Testis (tissue), 2 donors: ENCODE measurements at regions not wholly inside any gene's neighbourhood (a gene's known extent, or its start where the extent isn't known, plus 50 kb on each side); places are given as distances from the start of the nearest gene placed in this dataset.

Experiments used
- DNase-seq: peaks from one replicate; pipeline ENCODE4 v3.0.0-alpha.2; 2019
- H3K27ac ChIP-seq, 2 donors: fragments of 200-600 bp; sonication (generic); one replicate each; pipeline ENCODE4 v1.5.1; 2019
- H3K27me3 ChIP-seq: fragments of 200-600 bp; sonication (generic); one replicate; pipeline ENCODE4 v1.5.1; 2019
- H3K36me3 ChIP-seq: fragments of 200-600 bp; sonication (generic); one replicate; pipeline ENCODE4 v1.5.1; 2017; ENCODE audit warnings: low read depth; ENCODE audit errors: missing control alignments
- H3K4me1 ChIP-seq: fragments of 200-600 bp; sonication (generic); one replicate; pipeline ENCODE4 v1.5.1; 2019
- H3K4me3 ChIP-seq, 2 donors: fragments of 200-600 bp; sonication (generic); one replicate each; pipeline ENCODE4 v1.5.1; 2017 to 2019
- H3K9me3 ChIP-seq: fragments of 200-600 bp; sonication (generic); one replicate; pipeline ENCODE4 v1.5.1; 2017
- CTCF ChIP-seq, 3 experiments: fragments of 450-650 bp in 2 of 3; fragments of 200-600 bp in 1 of 3; sonication (generic) in 1 of 3; IDR thresholded peaks; one replicate each; pipeline ENCODE4 v1.5.1; 2016 to 2019; ENCODE audit warnings: antibody characterized with exemption in 3 of 3, mild to moderate bottlenecking in 2 of 3, moderate library complexity in 1 of 3
- POLR2A ChIP-seq: fragments of 450-650 bp; IDR thresholded peaks from one replicate; pipeline ENCODE4 v1.6.1; 2017; ENCODE audit warnings: antibody characterized with exemption, mild to moderate bottlenecking, moderate library complexity
- WGBS, 2 donors: methylation state at CpG; one replicate each; pipeline ENCODE4 v1.1.5; 2018; 5-methylcytosine and 5-hydroxymethylcytosine counted together
- intact Hi-C: fragments of 100-400 bp; cut with DNase I; formaldehyde crosslinking; loops from one replicate; pipeline ENCODE4 v1.15.1; 2023; ENCODE audit warnings: low total_unique reads

DNA sequence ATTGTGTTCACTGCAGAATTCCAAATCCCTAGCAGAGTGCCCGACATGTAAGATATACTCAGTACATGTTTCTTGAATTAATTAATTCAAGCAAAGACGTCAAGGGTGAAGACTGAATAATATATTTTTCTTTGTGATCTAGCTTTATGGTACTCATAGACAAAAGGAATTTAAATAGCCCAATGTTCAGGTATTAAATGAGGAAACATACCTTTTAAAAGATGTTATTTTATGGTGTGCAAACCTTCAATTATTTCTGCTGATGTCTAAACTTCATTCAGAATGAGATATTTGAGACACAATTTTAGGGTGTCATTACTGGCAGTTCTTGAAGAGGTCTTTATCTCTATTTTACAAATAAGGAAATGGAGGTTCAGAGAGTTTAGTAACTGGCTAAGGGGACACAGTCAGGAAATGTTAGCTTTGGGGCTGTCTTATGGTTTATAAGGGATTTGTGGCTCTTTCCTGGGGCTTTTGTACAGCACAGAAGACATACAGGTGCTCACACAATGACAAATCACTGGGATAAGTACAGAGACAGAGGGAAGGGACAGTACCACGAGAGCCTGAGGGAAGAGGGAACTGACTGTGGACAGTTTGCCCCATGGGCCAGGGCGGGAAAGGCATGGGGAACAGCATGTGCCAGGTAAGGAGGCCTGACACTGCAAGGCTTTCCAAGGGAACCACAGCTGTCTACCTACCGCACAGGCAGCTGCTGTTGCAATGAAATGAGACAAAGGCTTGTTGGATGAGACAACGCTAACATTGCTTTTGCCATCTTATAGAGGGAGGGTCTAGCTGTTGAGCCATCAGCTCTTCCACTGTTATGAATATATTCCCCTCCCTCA lies 155.3 kb downstream of the DDX1 start:
- no peak overlapping the region for H3K4me3 ChIP-seq
- no peak overlapping the region for H3K27ac ChIP-seq
- intact Hi-C loops, result no loop called here
- no peaks in the 10 kb centered on the region for H3K9me3 ChIP-seq
- H3K27me3 ChIP-seq, result no peaks in the 10 kb centered on the region
- H3K4me1 ChIP-seq, result no peaks in the 10 kb centered on the region
- 92 to 94% methylated on average over 6 of the region's 6 CpGs for WGBS, 2 donors
- H3K36me3 ChIP-seq, result no peaks in the 10 kb centered on the region
- TF ChIP-seq CTCF (IDR thresholded peaks at IDR 0.05) (no peak), POLR2A (no peak)
- no peak for DNase-seq

GRCh38 chr2:15747603-15748471 lies 156.2 kb downstream of the DDX1 start:
- Histone ChIP-seq H3K9me3 (no peaks in the 10 kb centered on the region), H3K27ac (no peak overlapping the region), H3K4me3 (no peak overlapping the region), H3K27me3 (no peaks in the 10 kb centered on the region), H3K4me1 (no peaks in the 10 kb centered on the region), H3K36me3 (no peaks in the 10 kb centered on the region)
- WGBS, 2 donors, result 73 to 79% methylated on average over 9 to 16 of the region's 16 CpGs
- intact Hi-C loops, result no loop called here
- DNase-seq, result no peak
- TF ChIP-seq POLR2A (no peak), CTCF (IDR thresholded peaks at IDR 0.05) (no peak)

- Histone ChIP-seq H3K4me3 (no peak overlapping the region), H3K27ac (no peak overlapping the region), H3K27me3 (no peaks in the 10 kb centered on the region), H3K4me1 (no peaks in the 10 kb centered on the region), H3K36me3 (no peaks in the 10 kb centered on the region), H3K9me3 (no peaks in the 10 kb centered on the region)
- intact Hi-C loops, result no loop called here
- peak; percentile 56 for DNase-seq
- 80 to 83% methylated on average over 10 to 12 of the region's 12 CpGs for WGBS, 2 donors
- TF ChIP-seq POLR2A (no peak), CTCF (IDR thresholded peaks at IDR 0.05) (peak in 1 of 3 experiments; percentile 34)
Observed at GRCh38 chr2:15748736-15749323, 157.2 kb downstream of the DDX1 start.

DNA sequence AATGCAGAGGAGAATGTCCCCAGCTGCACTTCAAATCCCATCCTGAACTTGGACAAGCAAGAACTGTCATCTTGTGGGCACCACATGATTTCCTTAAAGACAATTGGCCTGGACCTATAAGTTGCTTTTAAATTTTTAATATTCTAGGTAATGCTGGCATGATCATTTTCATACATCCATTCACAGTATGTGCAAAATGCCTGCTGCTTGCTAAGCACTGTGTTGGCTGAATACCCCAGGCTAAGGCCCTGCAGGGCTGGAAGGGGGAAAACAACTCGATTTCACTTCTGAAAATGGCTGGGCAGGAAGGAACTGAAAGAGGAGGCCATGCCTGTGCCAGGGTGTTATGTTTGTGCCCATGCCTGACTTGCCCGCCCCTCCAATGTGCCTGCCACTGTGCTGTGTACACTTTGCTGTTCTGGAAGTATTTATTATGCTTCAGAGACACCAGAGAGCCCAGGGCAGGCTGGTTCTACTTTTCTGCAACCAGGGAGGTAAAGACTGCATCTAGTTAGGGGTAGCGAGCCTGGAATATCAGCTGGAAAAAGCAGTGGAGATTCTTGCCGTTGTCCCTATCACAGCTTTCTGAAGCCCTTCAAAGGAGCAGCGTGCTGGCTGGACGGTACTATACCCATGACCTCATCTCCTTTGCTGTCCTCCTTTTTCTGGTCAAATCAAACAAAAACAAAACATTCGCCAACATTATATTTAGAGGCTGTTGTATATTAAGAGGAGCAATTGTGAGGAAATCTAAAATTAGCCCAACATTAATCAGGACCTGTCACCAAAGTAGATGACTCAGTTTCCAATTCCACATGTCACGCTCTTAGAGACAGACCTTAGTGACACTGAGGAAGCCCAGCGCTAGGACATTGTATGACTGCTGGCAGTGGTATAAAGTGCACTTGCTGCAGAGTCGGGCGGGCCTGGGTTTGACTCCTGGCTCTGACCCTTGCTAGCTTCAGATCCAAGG lies 158.1 kb downstream of the DDX1 start:
- 73 to 80% methylated on average over 11 of the region's 11 CpGs for WGBS, 2 donors
- no peaks in the 10 kb centered on the region for H3K27me3 ChIP-seq
- no peaks in the 10 kb centered on the region for H3K4me1 ChIP-seq
- H3K4me3 ChIP-seq, result no peak overlapping the region
- no peaks in the 10 kb centered on the region for H3K9me3 ChIP-seq
- no peak for TF ChIP-seq CTCF (IDR thresholded peaks at IDR 0.05)
- no peak for TF ChIP-seq POLR2A
- no peak overlapping the region for H3K27ac ChIP-seq
- no peak for DNase-seq
- H3K36me3 ChIP-seq, result no peaks in the 10 kb centered on the region
- intact Hi-C loops, result no loop called here
